HepG2 (cell line): ENCODE measurements at regions not wholly inside any gene's neighbourhood (a gene's known extent, or its start where the extent isn't known, plus 50 kb on each side); places are given as distances from the start of the nearest gene placed in this dataset.

ENCODE experiments used
- ATAC-seq: fragments of 200-7000 bp; cut with Tn5 transposase; 3 replicates; pipeline ENCODE4 v1.9.1; 2020; ENCODE audit warnings: mild to moderate bottlenecking, moderate library complexity
- BruUV-seq: library from RNA; stranded (reverse); fragments of 400-500 nt; replicated peaks from 2 replicates; lab custom pipeline; 2021; lab: Mats Ljungman, UMichigan
- CTCF ChIA-PET: fragments of 300-600 bp; formaldehyde crosslinking; extraction: SDS; loops from one replicate; lab custom pipeline; 2021; ENCODE audit warnings: low total read pairs, inconsistent platforms, low intra/inter-chr PET ratio; lab: Yijun Ruan, JAX
- POLR2A ChIA-PET: fragments of 350-600 bp; sonication (Branson Sonifier 250); formaldehyde crosslinking; loops from one replicate; lab custom pipeline; 2020; ENCODE audit warnings: antibody characterized with exemption, inconsistent platforms; lab: Yijun Ruan, JAX
- DNase-seq: peaks from one replicate; pipeline ENCODE4 v3.0.0-alpha.2; 2015; ENCODE audit warnings: low spot score
- FAIRE-seq: peaks from 3 replicates; lab custom pipeline; 2011; peaks lifted over from hg19 to GRCh38; lab: Jason Lieb, UNC
- H2AFZ ChIP-seq: one replicate; pipeline ENCODE4 v1.6.1; 2011; ENCODE audit warnings: low read length, inconsistent platforms
- H3K27ac ChIP-seq: fragments of 300-600 bp; 3 replicates; pipeline ENCODE4 v1.8.0; 2011; ENCODE audit warnings: mixed run types, mild to moderate bottlenecking, mixed read lengths, low read length, inconsistent platforms; ENCODE audit not compliant: insufficient read depth; ENCODE audit errors: extremely low read length
- H3K27me3 ChIP-seq, 2 experiments: fragments of 200-600 bp in 1 of 2; 2 replicates in 1 of 2; 3 replicates in 1 of 2; pipeline versions ENCODE4 v1.6.0 to v1.8.0; 2011; ENCODE audit warnings: low read length in 2 of 2, mild to moderate bottlenecking in 2 of 2, moderate library complexity in 2 of 2, inconsistent platforms in 1 of 2; ENCODE audit not compliant: insufficient read depth in 2 of 2, control insufficient read depth in 1 of 2
- H3K36me3 ChIP-seq, 2 experiments: fragments of 200-600 bp in 1 of 2; replicated peaks in 1 of 2; 2 replicates in 1 of 2; 3 replicates in 1 of 2; pipeline versions ENCODE4 v1.5.1 to v1.8.0; 2011; ENCODE audit warnings: low read length in 2 of 2, inconsistent platforms in 1 of 2; ENCODE audit not compliant: insufficient read depth in 2 of 2, control insufficient read depth in 1 of 2
- H3K4me1 ChIP-seq: 2 replicates; pipeline ENCODE4 v1.5.1; 2012; ENCODE audit warnings: low read length, inconsistent platforms; ENCODE audit not compliant: insufficient read depth
- H3K4me2 ChIP-seq: 2 replicates; pipeline ENCODE4 v1.6.0; 2011; ENCODE audit warnings: low read depth, low read length, inconsistent platforms
- H3K4me3 ChIP-seq, 3 experiments: fragments of 200-600 bp in 1 of 3; sonication (generic), shearing (Covaris generic) in 1 of 3; replicated peaks in 1 of 3; 2 replicates each; pipeline ENCODE4 v1.5.1; 2011 to 2016; ENCODE audit warnings: low read length in 3 of 3, inconsistent platforms in 2 of 3, low read depth in 2 of 3, mild to moderate bottlenecking in 2 of 3, control low read depth in 1 of 3, mixed read lengths in 1 of 3; ENCODE audit not compliant: insufficient read depth in 1 of 3
- H3K79me2 ChIP-seq: one replicate; pipeline ENCODE4 v1.6.1; 2011; ENCODE audit warnings: low read length, inconsistent platforms; ENCODE audit not compliant: insufficient read depth
- H3K9ac ChIP-seq: 2 replicates; pipeline ENCODE4 v1.6.0; 2011; ENCODE audit warnings: mild to moderate bottlenecking, low read depth, low read length, inconsistent platforms; ENCODE audit not compliant: insufficient read depth
- H3K9me3 ChIP-seq: 2 replicates; pipeline ENCODE4 v1.5.1; 2012; ENCODE audit warnings: mild to moderate bottlenecking, low read length
- H4K20me1 ChIP-seq: 2 replicates; pipeline ENCODE4 v1.6.0; 2011; ENCODE audit warnings: inconsistent platforms, mild to moderate bottlenecking, low read length, moderate library complexity; ENCODE audit not compliant: insufficient read depth
- AGO2 ChIP-seq: fragments of 200-400 bp; formaldehyde crosslinking; optimal IDR thresholded peaks from 2 replicates; pipeline ENCODE3; 2017; ENCODE audit warnings: mild to moderate bottlenecking, low read depth, low read length, moderate library complexity
- DDIT3 ChIP-seq: sonication (generic); formaldehyde crosslinking; IDR thresholded peaks from 2 replicates; pipeline ENCODE4 v1.4.0; 2020; ENCODE audit warnings: mild to moderate bottlenecking, missing genetic modification reagents
- E2F5 ChIP-seq: sonication (generic); formaldehyde crosslinking; conservative IDR thresholded peaks from 2 replicates; pipeline ENCODE4 v1.4.0; 2020; ENCODE audit warnings: missing genetic modification reagents
- FOXM1 ChIP-seq: sonication (generic); formaldehyde crosslinking; IDR thresholded peaks from 2 replicates; pipeline ENCODE4 v1.5.0; 2020; ENCODE audit warnings: missing genetic modification reagents
- GMEB2 ChIP-seq: IDR thresholded peaks from 2 replicates; pipeline ENCODE4 v1.6.1; 2016; ENCODE audit warnings: missing biosample characterization, missing genetic modification reagents, low read depth
- JUN ChIP-seq: sonication (generic); formaldehyde crosslinking; IDR thresholded peaks from 2 replicates; pipeline ENCODE4 v1.4.0; 2020; ENCODE audit warnings: mild to moderate bottlenecking, missing genetic modification reagents
- NFE2L1 ChIP-seq: sonication (generic); formaldehyde crosslinking; IDR thresholded peaks from 2 replicates; pipeline ENCODE4 v1.4.0; 2020; ENCODE audit warnings: missing genetic modification reagents, mild to moderate bottlenecking, borderline replicate concordance
- NFIC ChIP-seq: IDR thresholded peaks from 2 replicates; pipeline ENCODE4 v1.6.1; 2012; ENCODE audit warnings: mild to moderate bottlenecking, low read length, inconsistent platforms
- PAX8 ChIP-seq: sonication (generic); formaldehyde crosslinking; IDR thresholded peaks from 2 replicates; pipeline ENCODE4 v1.8.0; 2022; ENCODE audit warnings: mild to moderate bottlenecking, missing genetic modification reagents, borderline replicate concordance
- POGZ ChIP-seq: sonication (generic); formaldehyde crosslinking; IDR thresholded peaks from 2 replicates; pipeline ENCODE4 v1.4.0; 2020; ENCODE audit warnings: mild to moderate bottlenecking, missing genetic modification reagents
- PRPF4 ChIP-seq: fragments of 200-400 bp; formaldehyde crosslinking; IDR thresholded peaks from 2 replicates; pipeline ENCODE4 v1.6.1; 2016; ENCODE audit warnings: low read length, low read depth; ENCODE audit not compliant: poor library complexity, severe bottlenecking
- SKI ChIP-seq: fragments of 450-650 bp; IDR thresholded peaks from one replicate; pipeline ENCODE4 v1.6.1; 2018; ENCODE audit warnings: mild to moderate bottlenecking; ENCODE audit not compliant: partially characterized antibody
- THAP11 ChIP-seq: IDR thresholded peaks from 2 replicates; pipeline ENCODE4 v1.6.1; 2016; ENCODE audit warnings: missing biosample characterization, missing genetic modification reagents
- YEATS4 ChIP-seq: sonication (generic); formaldehyde crosslinking; IDR thresholded peaks from 2 replicates; pipeline ENCODE4 v1.4.0; 2020; ENCODE audit warnings: missing genetic modification reagents, borderline replicate concordance
- ZNF281 ChIP-seq: sonication (generic); formaldehyde crosslinking; IDR thresholded peaks from 2 replicates; pipeline ENCODE4 v1.4.0; 2020; ENCODE audit warnings: missing genetic modification reagents, borderline replicate concordance
- ZNF441 ChIP-seq: sonication (generic); formaldehyde crosslinking; IDR thresholded peaks from 2 replicates; pipeline ENCODE4 v1.7.0; 2021; ENCODE audit warnings: missing genetic modification reagents, borderline replicate concordance
- ZNF576 ChIP-seq: sonication (generic); formaldehyde crosslinking; IDR thresholded peaks from 2 replicates; pipeline ENCODE4 v1.4.0; 2020; ENCODE audit warnings: mild to moderate bottlenecking, missing genetic modification reagents
- ZNF747 ChIP-seq: sonication (generic); formaldehyde crosslinking; IDR thresholded peaks from 2 replicates; pipeline ENCODE4 v1.8.1; 2023; ENCODE audit warnings: missing genetic modification reagents, mild to moderate bottlenecking, borderline replicate concordance
- ZNF749 ChIP-seq: sonication (generic); formaldehyde crosslinking; IDR thresholded peaks from 2 replicates; pipeline ENCODE4 v1.8.0; 2022; ENCODE audit warnings: mild to moderate bottlenecking, missing genetic modification reagents, moderate library complexity, borderline replicate concordance
- WGBS: methylation state at CpG from one replicate; pipeline ENCODE4 v1.1.6; 2017; ENCODE audit warnings: low lambda C conversion rate; 5-methylcytosine and 5-hydroxymethylcytosine counted together
- in situ Hi-C: cut with HindIII; loops from 2 replicates; pipeline ENCODE4 v1.10.0; 2017; ENCODE audit warnings: low pct_unique_long_range_greater_than_20kb; ENCODE audit not compliant: extremely low pct_ligation_motif_present
- intact Hi-C: fragments of 100-400 bp; cut with micrococcal nuclease; formaldehyde crosslinking; loops from one replicate; pipeline ENCODE4 v1.10.0; 2022; ENCODE audit not compliant: unreplicated experiment

GRCh38 chrX:13168269-13168668 lies 123.8 kb upstream of the FAM9C start:
- no peak overlapping the region for H3K9ac ChIP-seq
- WGBS, result 42% methylated on average over 5 of the region's 5 CpGs

More at GRCh38 chrX:13168269-13168668, 123.8 kb upstream of the FAM9C start:
- in situ Hi-C loops, result no loop called here
- Histone ChIP-seq H3K27ac (no peak overlapping the region), H3K4me2 (no peak overlapping the region), H3K79me2 (no peaks in the 10 kb centered on the region), H3K4me1 (no peaks in the 10 kb centered on the region), H3K4me3 (no peak overlapping the region), H3K36me3 (no peaks in the 10 kb centered on the region), H2AFZ (no peak overlapping the region), H3K27me3 (no peaks in the 10 kb centered on the region), H4K20me1 (no peaks in the 10 kb centered on the region), H3K9me3 (no peaks in the 10 kb centered on the region)
- no peak for ATAC-seq
- FAIRE-seq, result no peak
- intact Hi-C loops, result no loop called here
- no peak for DNase-seq
- BruUV-seq, result no TSS peak
- TF ChIP-seq ZNF747 (CRISPR knock-in tag) (no peak), THAP11 (CRISPR knock-in tag) (no peak), YEATS4 (CRISPR knock-in tag) (no peak), NFE2L1 (no peak), FOXM1 (CRISPR knock-in tag) (no peak), SKI (no peak), DDIT3 (no peak), AGO2 (no peak), E2F5 (CRISPR knock-in tag) (no peak), GMEB2 (CRISPR knock-in tag) (no peak), JUN (CRISPR knock-in tag) (no peak), ZNF281 (CRISPR knock-in tag) (no peak), NFIC (no peak), POGZ (CRISPR knock-in tag) (no peak), ZNF441 (CRISPR knock-in tag) (no peak), ZNF576 (CRISPR knock-in tag) (no peak), PAX8 (CRISPR knock-in tag) (no peak), PRPF4 (no peak), ZNF749 (CRISPR knock-in tag) (no peak)
- POLR2A ChIA-PET, result no interaction called here
- CTCF ChIA-PET, result no interaction called here
